PC-3 (cell line): ENCODE measurements at regions not wholly inside any gene's neighbourhood (a gene's known extent, or its start where the extent isn't known, plus 50 kb on each side); places are given as distances from the start of the nearest gene placed in this dataset.

Source experiments
- EZH2 ChIP-seq: fragments of 300-600 bp; sonication (generic); IDR thresholded peaks from one replicate; pipeline ENCODE4 v1.6.1; 2017; ENCODE audit warnings: antibody characterized with exemption, mild to moderate bottlenecking, low read length; ENCODE audit not compliant: unreplicated experiment
- EZH2phosphoT487 ChIP-seq: fragments of 300-600 bp; sonication (generic); IDR thresholded peaks from 2 replicates; pipeline ENCODE4 v1.6.1; 2018; ENCODE audit warnings: mild to moderate bottlenecking, antibody characterized with exemption, low read length, borderline replicate concordance
- TF ChIP-seq, protein P1 (sequence below): fragments of 300-600 bp; sonication (generic); conservative IDR thresholded peaks from 2 replicates; pipeline ENCODE4 v1.5.1; 2017; ENCODE audit warnings: antibody characterized with exemption, low read depth, mild to moderate bottlenecking, low read length

- TF ChIP-seq, protein P1, sequence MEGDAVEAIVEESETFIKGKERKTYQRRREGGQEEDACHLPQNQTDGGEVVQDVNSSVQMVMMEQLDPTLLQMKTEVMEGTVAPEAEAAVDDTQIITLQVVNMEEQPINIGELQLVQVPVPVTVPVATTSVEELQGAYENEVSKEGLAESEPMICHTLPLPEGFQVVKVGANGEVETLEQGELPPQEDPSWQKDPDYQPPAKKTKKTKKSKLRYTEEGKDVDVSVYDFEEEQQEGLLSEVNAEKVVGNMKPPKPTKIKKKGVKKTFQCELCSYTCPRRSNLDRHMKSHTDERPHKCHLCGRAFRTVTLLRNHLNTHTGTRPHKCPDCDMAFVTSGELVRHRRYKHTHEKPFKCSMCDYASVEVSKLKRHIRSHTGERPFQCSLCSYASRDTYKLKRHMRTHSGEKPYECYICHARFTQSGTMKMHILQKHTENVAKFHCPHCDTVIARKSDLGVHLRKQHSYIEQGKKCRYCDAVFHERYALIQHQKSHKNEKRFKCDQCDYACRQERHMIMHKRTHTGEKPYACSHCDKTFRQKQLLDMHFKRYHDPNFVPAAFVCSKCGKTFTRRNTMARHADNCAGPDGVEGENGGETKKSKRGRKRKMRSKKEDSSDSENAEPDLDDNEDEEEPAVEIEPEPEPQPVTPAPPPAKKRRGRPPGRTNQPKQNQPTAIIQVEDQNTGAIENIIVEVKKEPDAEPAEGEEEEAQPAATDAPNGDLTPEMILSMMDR, result no peak
- TF ChIP-seq EZH2 (no peak), EZH2phosphoT487 (no peak)
Observed at GRCh38 chr3:157871248-157871647, 235.0 kb downstream of the SHOX2 start.
